ENCODE measurements at regions not wholly inside any gene's neighbourhood (a gene's known extent, or its start where the extent isn't known, plus 50 kb on each side); places are given as distances from the start of the nearest gene placed in this dataset.

- ChIA-PET POLR2A (no interaction called here), CTCF (no interaction called here)
- H3K4me3 ChIP-seq (ENCODE audit: low read depth, low read length): no peak overlapping the region
- no peaks in the 10 kb centered on the region for H3K36me3 Mint-ChIP-seq (ENCODE audit: insufficient read depth, unreplicated experiment)
- TF ChIP-seq CTCF (IDR thresholded peaks at IDR 0.05; ENCODE audit: insufficient read depth in 1 of 2, low read depth in 1 of 2, low read length in 1 of 2, severe bottlenecking in 1 of 2, unreplicated experiment in 1 of 2): no peak
- H3K27ac Mint-ChIP-seq (ENCODE audit: unreplicated experiment): no peak overlapping the region
- H3K9me3 Mint-ChIP-seq (ENCODE audit: unreplicated experiment): no peaks in the 10 kb centered on the region
- no peaks in the 10 kb centered on the region for H3K9me3 ChIP-seq
- peaks cover 6% of the 10 kb centered on the region; the same call in 1 of the 2 replicates for H3K4me1 ChIP-seq
- H3K4me3 Mint-ChIP-seq (ENCODE audit: unreplicated experiment): no peak overlapping the region
- DNase-seq: no peak
- H3K27me3 Mint-ChIP-seq (ENCODE audit: insufficient read depth, unreplicated experiment): no peaks in the 10 kb centered on the region
- intact Hi-C loops (cut with micrococcal nuclease; ENCODE audit: unreplicated experiment): no loop called here
- H3K36me3 ChIP-seq (ENCODE audit: control insufficient read depth, insufficient read depth, low read length): no peaks in the 10 kb centered on the region
- no peaks in the 10 kb centered on the region for H3K27me3 ChIP-seq (replicated peaks; ENCODE audit: control insufficient read depth, insufficient read depth, low read length)
- no TSS peak for BruUV-seq (replicated peaks)
- H3K4me1 Mint-ChIP-seq (ENCODE audit: low read depth, unreplicated experiment): no peaks in the 10 kb centered on the region
These were observed 95.4 kb upstream of the CDKN3 start for GRCh38 chr14:54301359-54301758.

GRCh38 chr14:54306806-54307205 is 90.0 kb upstream of the CDKN3 start:
- H3K4me3 Mint-ChIP-seq (ENCODE audit: unreplicated experiment): no peak overlapping the region
- TF ChIP-seq CTCF (IDR thresholded peaks at IDR 0.05; ENCODE audit: insufficient read depth in 1 of 2, low read depth in 1 of 2, low read length in 1 of 2, severe bottlenecking in 1 of 2, unreplicated experiment in 1 of 2): no peak
- BruUV-seq (replicated peaks): no TSS peak
- no peaks in the 10 kb centered on the region for H3K27me3 Mint-ChIP-seq (ENCODE audit: insufficient read depth, unreplicated experiment)
- no peak for DNase-seq
- H3K27ac Mint-ChIP-seq (ENCODE audit: unreplicated experiment): no peak overlapping the region
- Histone ChIP-seq H3K4me1 (no peaks in the 10 kb centered on the region), H3K9me3 (no peaks in the 10 kb centered on the region), H3K4me3 (ENCODE audit: low read depth, low read length) (no peak overlapping the region), H3K27me3 (replicated peaks; ENCODE audit: control insufficient read depth, insufficient read depth, low read length) (no peaks in the 10 kb centered on the region), H3K36me3 (ENCODE audit: control insufficient read depth, insufficient read depth, low read length) (no peaks in the 10 kb centered on the region)
- H3K9me3 Mint-ChIP-seq (ENCODE audit: unreplicated experiment): no peaks in the 10 kb centered on the region
- CTCF ChIA-PET: no interaction called here
- no peaks in the 10 kb centered on the region for H3K4me1 Mint-ChIP-seq (ENCODE audit: low read depth, unreplicated experiment)
- intact Hi-C loops (cut with micrococcal nuclease; ENCODE audit: unreplicated experiment): no loop called here
- POLR2A ChIA-PET: no interaction called here
- no peaks in the 10 kb centered on the region for H3K36me3 Mint-ChIP-seq (ENCODE audit: insufficient read depth, unreplicated experiment)

- no peak overlapping the region for H3K4me3 ChIP-seq (ENCODE audit: low read depth, low read length)
- no peaks in the 10 kb centered on the region for H3K4me1 ChIP-seq
- H3K27me3 ChIP-seq (replicated peaks; ENCODE audit: control insufficient read depth, insufficient read depth, low read length): no peaks in the 10 kb centered on the region
- POLR2A ChIA-PET: no interaction called here
- intact Hi-C loops (cut with micrococcal nuclease; ENCODE audit: unreplicated experiment): no loop called here
- Mint-ChIP-seq H3K4me3 (ENCODE audit: unreplicated experiment) (no peak overlapping the region), H3K27ac (ENCODE audit: unreplicated experiment) (no peak overlapping the region), H3K27me3 (ENCODE audit: insufficient read depth, unreplicated experiment) (no peaks in the 10 kb centered on the region), H3K4me1 (ENCODE audit: low read depth, unreplicated experiment) (no peaks in the 10 kb centered on the region), H3K9me3 (ENCODE audit: unreplicated experiment) (no peaks in the 10 kb centered on the region), H3K36me3 (ENCODE audit: insufficient read depth, unreplicated experiment) (no peaks in the 10 kb centered on the region)
- TF ChIP-seq CTCF (IDR thresholded peaks at IDR 0.05; ENCODE audit: insufficient read depth in 1 of 2, low read depth in 1 of 2, low read length in 1 of 2, severe bottlenecking in 1 of 2, unreplicated experiment in 1 of 2): no peak
- no TSS peak for BruUV-seq (replicated peaks)
- CTCF ChIA-PET: interaction anchor here (0.8 kb wide), 1 partner anchor 176 kb away, joined by 3 read pairs; no protein-coding TSS in a partner anchor
- H3K36me3 ChIP-seq (ENCODE audit: control insufficient read depth, insufficient read depth, low read length): no peaks in the 10 kb centered on the region
- DNase-seq: no peak
- H3K9me3 ChIP-seq: no peaks in the 10 kb centered on the region
These were observed 87.2 kb upstream of the CDKN3 start for GRCh38 chr14:54309615-54310014.

Measured in Caco-2 (cell line).